RWPE1 (cell line): ENCODE measurements at regions not wholly inside any gene's neighbourhood (a gene's known extent, or its start where the extent isn't known, plus 50 kb on each side); places are given as distances from the start of the nearest gene placed in this dataset.

Experiments
- CTCF ChIA-PET: fragments of 350-600 bp; sonication (Branson Sonifier 250); formaldehyde crosslinking; extraction: SDS; loops from one replicate; lab custom pipeline; 2021; lab: Yijun Ruan, JAX
- POLR2A ChIA-PET: fragments of 400-600 bp; formaldehyde crosslinking; extraction: SDS; loops from one replicate; lab custom pipeline; 2020; ENCODE audit warnings: antibody characterized with exemption; ENCODE audit not compliant: low non-redundant PET; lab: Yijun Ruan, JAX
- DNase-seq: peaks from one replicate; pipeline ENCODE4 v3.0.0; 2012; ENCODE audit warnings: low spot score
- H3K27ac ChIP-seq: fragments of 450-650 bp; 2 replicates; pipeline ENCODE4 v1.5.1; 2017
- CTCF ChIP-seq: fragments of 450-650 bp; conservative IDR thresholded peaks from 2 replicates; pipeline ENCODE4 v1.5.1; 2017; ENCODE audit warnings: low read depth, mild to moderate bottlenecking

DNA sequence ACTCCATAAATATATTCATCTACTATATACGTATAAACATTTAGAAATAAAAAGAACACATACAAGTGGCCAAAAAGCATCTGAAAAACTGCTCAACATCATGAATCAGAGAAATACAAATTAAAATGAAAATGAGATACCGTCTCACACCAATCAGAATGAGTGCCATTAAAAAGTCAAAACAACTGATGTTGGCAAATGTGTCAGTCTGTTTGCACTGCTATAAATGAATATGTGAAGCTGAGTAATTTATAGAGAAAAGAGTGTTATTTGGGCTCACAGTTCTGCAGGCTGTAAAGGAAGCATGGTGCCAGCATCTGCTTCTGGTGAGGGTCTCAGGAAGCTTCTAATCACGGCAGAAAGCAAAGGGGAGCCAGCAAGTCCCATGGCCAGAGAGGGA, 620.3 kb upstream of the CCDC54 start:
- CTCF ChIA-PET: no interaction called here
- POLR2A ChIA-PET: no interaction called here
- no peak for DNase-seq
- H3K27ac ChIP-seq: no peak overlapping the region
- TF ChIP-seq CTCF: no peak

GRCh38 chr3:106758459-106758858, 618.8 kb upstream of the CCDC54 start:
- POLR2A ChIA-PET: no interaction called here
- CTCF ChIA-PET: no interaction called here
- no peak overlapping the region for H3K27ac ChIP-seq
- DNase-seq: no peak
- no peak for TF ChIP-seq CTCF

GRCh38 chr3:106759731-106760130, 617.5 kb upstream of the CCDC54 start:
- no peak overlapping the region for H3K27ac ChIP-seq
- ChIA-PET POLR2A (no interaction called here), CTCF (interaction anchor here (0.7 kb wide), 1 partner anchor 10 kb away, joined by 3 read pairs; no protein-coding TSS in a partner anchor)
- TF ChIP-seq CTCF: no peak
- DNase-seq: no peak

DNA sequence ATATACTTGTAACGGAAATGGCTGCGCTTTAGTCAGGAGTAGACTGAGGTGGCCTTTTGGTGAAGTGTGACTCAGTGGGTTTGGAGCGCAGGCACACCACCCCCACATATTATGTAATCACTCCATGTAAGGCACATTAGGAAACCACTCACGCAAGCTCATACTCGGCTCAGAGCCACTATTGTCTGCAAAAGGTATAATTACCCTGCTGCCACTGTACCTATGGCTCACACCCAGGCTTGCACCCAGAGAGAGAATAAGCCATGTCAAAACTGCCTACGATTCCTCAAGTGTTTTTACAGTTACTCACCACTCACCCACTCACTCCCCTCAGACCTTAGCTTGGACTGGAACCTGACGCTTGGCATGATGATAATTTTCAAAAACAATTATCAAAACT, 611.9 kb upstream of the CCDC54 start:
- peak overlapping the region; percentile 53; the same call in 1 of the 2 replicates for H3K27ac ChIP-seq
- POLR2A ChIA-PET: no interaction called here
- CTCF ChIA-PET: interaction anchor here (0.7 kb wide), 1 partner anchor 46 kb away, joined by 3 read pairs; no protein-coding TSS in a partner anchor
- DNase-seq: peak; percentile 82
- TF ChIP-seq CTCF: no peak

- no peak for DNase-seq
- TF ChIP-seq CTCF: no peak
- ChIA-PET CTCF (interaction anchor here (0.6 kb wide), 1 partner anchor 235 kb away, joined by 3 read pairs; no protein-coding TSS in a partner anchor), POLR2A (no interaction called here)
- no peak overlapping the region for H3K27ac ChIP-seq
These were observed 608.2 kb upstream of the CCDC54 start for GRCh38 chr3:106768941-106769480.

DNA sequence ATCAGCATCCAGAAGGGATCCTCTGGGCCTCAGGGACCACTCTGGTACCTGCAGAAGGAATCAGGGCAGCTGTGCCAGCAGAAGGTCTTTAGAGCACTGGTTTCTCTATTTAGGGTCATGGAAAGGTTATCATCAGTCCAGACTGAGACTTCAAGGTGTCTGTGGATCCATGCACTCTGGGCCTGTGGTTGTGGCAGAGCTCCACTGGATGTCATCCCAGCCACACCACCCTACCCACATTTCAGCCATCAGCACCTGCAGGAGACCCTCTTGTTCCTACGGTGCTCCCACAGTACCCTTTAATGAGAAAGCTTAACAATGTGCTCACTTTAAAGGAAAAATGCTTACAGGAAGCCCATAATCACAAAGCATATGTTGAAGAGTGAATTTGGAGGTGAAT, 603.4 kb upstream of the CCDC54 start:
- H3K27ac ChIP-seq: no peak overlapping the region
- ChIA-PET CTCF (no interaction called here), POLR2A (no interaction called here)
- no peak for DNase-seq
- TF ChIP-seq CTCF: no peak
